A673 (cell line): ENCODE measurements at regions not wholly inside any gene's neighbourhood (a gene's known extent, or its start where the extent isn't known, plus 50 kb on each side); places are given as distances from the start of the nearest gene placed in this dataset.
A peak's percentile ranks its signal among the peaks of the same experiment; 100 is the strongest.

ENCODE experiments used
- BruUV-seq: library from RNA; stranded (reverse); fragments of 400-500 nt; replicated peaks from 2 replicates; lab custom pipeline; 2021; lab: Mats Ljungman, UMichigan
- CTCF ChIA-PET: fragments of 300-600 bp; sonication (Branson Sonifier 250); formaldehyde crosslinking; loops from one replicate; lab custom pipeline; 2022; ENCODE audit warnings: antibody characterized with exemption; lab: Charles Lee
- POLR2A ChIA-PET: fragments of 300-600 bp; sonication (Branson Sonifier 250); formaldehyde crosslinking; loops from one replicate; lab custom pipeline; 2022; ENCODE audit warnings: antibody characterized with exemption; ENCODE audit not compliant: low non-redundant PET; lab: Charles Lee
- DNase-seq: peaks from one replicate; pipeline ENCODE4 v3.0.0-alpha.2; 2015; ENCODE audit warnings: low spot score
- H3K27ac ChIP-seq: fragments of 200-600 bp; sonication (generic); 2 replicates; pipeline ENCODE4 v1.5.1; 2016; ENCODE audit warnings: mixed run types, low read depth, mild to moderate bottlenecking, mixed read lengths, antibody characterized with exemption, low read length; ENCODE audit not compliant: poor library complexity, severe bottlenecking
- H3K27me3 ChIP-seq: fragments of 200-600 bp; sonication (generic); replicated peaks from 2 replicates; pipeline ENCODE4 v1.6.1; 2017; ENCODE audit warnings: mixed run types, low read depth, mild to moderate bottlenecking, mixed read lengths, antibody characterized with exemption, low read length; ENCODE audit not compliant: insufficient read depth, poor library complexity
- H3K36me3 ChIP-seq: fragments of 200-600 bp; sonication (generic); 2 replicates; pipeline ENCODE4 v1.6.1; 2016; ENCODE audit warnings: mixed run types, mild to moderate bottlenecking, mixed read lengths, antibody characterized with exemption, low read length; ENCODE audit not compliant: insufficient read depth, poor library complexity, severe bottlenecking
- H3K4me1 ChIP-seq: fragments of 200-600 bp; sonication (generic); 2 replicates; pipeline ENCODE4 v1.6.1; 2017; ENCODE audit warnings: mixed run types, mild to moderate bottlenecking, mixed read lengths, antibody characterized with exemption, low read length; ENCODE audit not compliant: insufficient read depth, poor library complexity, severe bottlenecking
- H3K4me3 ChIP-seq: fragments of 200-600 bp; sonication (generic); 2 replicates; pipeline ENCODE4 v1.5.1; 2016; ENCODE audit warnings: low read depth, mixed run types, mild to moderate bottlenecking, mixed read lengths, low read length; ENCODE audit not compliant: poor library complexity, severe bottlenecking
- H3K9me3 ChIP-seq: fragments of 200-600 bp; sonication (generic); 2 replicates; pipeline ENCODE4 v1.6.1; 2016; ENCODE audit warnings: mixed run types, low read depth, mild to moderate bottlenecking, mixed read lengths, antibody characterized with exemption, low read length; ENCODE audit not compliant: poor library complexity, severe bottlenecking
- CTCF ChIP-seq: fragments of 300-800, 200-600 bp; sonication (generic); conservative IDR thresholded peaks from 2 replicates; pipeline ENCODE4 v1.5.1; 2017; ENCODE audit warnings: low read depth, mild to moderate bottlenecking, antibody characterized with exemption, low read length, moderate library complexity, mixed read lengths
- EZH2 ChIP-seq: fragments of 200-600 bp; sonication (generic); IDR thresholded peaks from 2 replicates; pipeline ENCODE4 v1.6.1; 2017; ENCODE audit warnings: borderline replicate concordance, low read depth, mild to moderate bottlenecking, mixed read lengths, antibody characterized with exemption, low read length; ENCODE audit not compliant: poor library complexity, severe bottlenecking
- intact Hi-C: fragments of 100-400 bp; cut with micrococcal nuclease; formaldehyde crosslinking; loops from one replicate; pipeline ENCODE4 v1.10.0; 2022; ENCODE audit not compliant: unreplicated experiment

- TF ChIP-seq EZH2: no peak
- TF ChIP-seq CTCF: peak; percentile 42
- Histone ChIP-seq H3K9me3 (no peaks in the 10 kb centered on the region), H3K36me3 (no peaks in the 10 kb centered on the region), H3K4me1 (peaks cover 60% of the 10 kb centered on the region), H3K4me3 (no peak overlapping the region), H3K27me3 (no peaks in the 10 kb centered on the region), H3K27ac (peak overlapping the region; percentile 99)
- peak; percentile 99 for DNase-seq
- ChIA-PET POLR2A (interaction anchor here (0.6 to 0.8 kb wide), 4 partner anchors 104 to 555 kb away, joined by 3 read pairs; no protein-coding TSS in a partner anchor), CTCF (interaction anchor here (0.6 to 1.4 kb wide), 3 partner anchors 42 to 106 kb away, joined by 3 read pairs; no protein-coding TSS in a partner anchor)
- intact Hi-C loops: loop anchor here (1.0 to 10.0 kb wide), 9 partner anchors 49 to 759 kb away; no protein-coding TSS in a partner anchor
- TSS peak; percentile 64 for BruUV-seq
These were observed 64.2 kb downstream of the LLPH start for GRCh38 chr12:66066137-66066928.

- peak; percentile 77 for DNase-seq
- no peaks in the 10 kb centered on the region for H3K9me3 ChIP-seq
- intact Hi-C loops: loop anchor here (1.0 to 10.0 kb wide), 9 partner anchors 50 to 758 kb away; no protein-coding TSS in a partner anchor
- peaks cover 67% of the 10 kb centered on the region for H3K4me1 ChIP-seq
- TF ChIP-seq EZH2 (no peak), CTCF (no peak)
- no peaks in the 10 kb centered on the region for H3K36me3 ChIP-seq
- H3K4me3 ChIP-seq: no peak overlapping the region
- peak overlapping the region; percentile 99 for H3K27ac ChIP-seq
- CTCF ChIA-PET: interaction anchor here (1.4 kb wide), 1 partner anchor 42 kb away, joined by 3 read pairs; no protein-coding TSS in a partner anchor
- BruUV-seq: no TSS peak
- H3K27me3 ChIP-seq: no peaks in the 10 kb centered on the region
- POLR2A ChIA-PET: interaction anchor here (0.6 to 0.8 kb wide), 4 partner anchors 17 to 555 kb away, joined by 3 read pairs; no protein-coding TSS in a partner anchor
These were observed 64.9 kb downstream of the LLPH start for GRCh38 chr12:66065641-66066136.

- Histone ChIP-seq H3K27me3 (no peaks in the 10 kb centered on the region), H3K4me3 (no peak overlapping the region), H3K4me1 (peaks cover 72% of the 10 kb centered on the region), H3K36me3 (no peaks in the 10 kb centered on the region), H3K27ac (peak overlapping the region; percentile 99), H3K9me3 (no peaks in the 10 kb centered on the region)
- ChIA-PET POLR2A (interaction anchor here (0.7 kb wide), 2 partner anchors 16 to 104 kb away, joined by 3 read pairs; no protein-coding TSS in a partner anchor), CTCF (interaction anchor here (1.4 kb wide), 1 partner anchor 43 kb away, joined by 3 read pairs; no protein-coding TSS in a partner anchor)
- BruUV-seq: no TSS peak
- TF ChIP-seq EZH2: no peak
- TF ChIP-seq CTCF: no peak
- peak; percentile 58 for DNase-seq
- intact Hi-C loops: loop anchor here (5.0 to 10.0 kb wide), 3 partner anchors 210 to 758 kb away; no protein-coding TSS in a partner anchor
These were observed 65.4 kb downstream of the LLPH start for GRCh38 chr12:66065150-66065549.
